ENCODE measurements at regions not wholly inside any gene's neighbourhood (a gene's known extent, or its start where the extent isn't known, plus 50 kb on each side); places are given as distances from the start of the nearest gene placed in this dataset.

- H3K4me1 ChIP-seq (ENCODE audit: control insufficient read depth, insufficient read depth, low read length) = no peaks in the 10 kb centered on the region
Measured at GRCh38 chr6:82492134-82492533, 128.5 kb downstream of the TPBG start.

More at GRCh38 chr6:82492134-82492533, 128.5 kb downstream of the TPBG start:
- Histone ChIP-seq H3K36me3 (ENCODE audit: control insufficient read depth in 2 of 2, insufficient read depth in 2 of 2, low read length in 1 of 2) (no peaks in the 10 kb centered on the region), H3K27me3 (replicated peaks in 1 of 2; ENCODE audit: control insufficient read depth in 2 of 2, insufficient read depth in 2 of 2, low read length in 1 of 2) (no peaks in the 10 kb centered on the region), H3K27ac (ENCODE audit: control insufficient read depth, insufficient read depth) (no peak overlapping the region), H3K9ac (ENCODE audit: control insufficient read depth, insufficient read depth, low read length) (no peak overlapping the region), H3K4me2 (ENCODE audit: control insufficient read depth, insufficient read depth) (no peak overlapping the region), H3K9me3 (replicated peaks; ENCODE audit: control insufficient read depth, insufficient read depth, low read length) (no peaks in the 10 kb centered on the region), H3K4me3 (no peak overlapping the region), H3K79me2 (ENCODE audit: control insufficient read depth, insufficient read depth, low read length) (no peaks in the 10 kb centered on the region), H4K20me1 (ENCODE audit: control insufficient read depth, insufficient read depth) (no peaks in the 10 kb centered on the region), H2AFZ (ENCODE audit: control insufficient read depth, low read depth, low read length) (no peak overlapping the region)
- no TSS peak for BruUV-seq (replicated peaks)
- ATAC-seq = no peak
- no peak for DNase-seq (ENCODE audit: low read depth, low spot score)
- CTCF ChIA-PET = interaction anchor here (1.2 to 1.5 kb wide), 2 partner anchors 12 to 221 kb away, joined by 4 to 6 read pairs; no protein-coding TSS in a partner anchor
- no peak for TF ChIP-seq JUND (IDR thresholded peaks at IDR 0.05; ENCODE audit: low read depth, low read length)
- TF ChIP-seq BACH1 (IDR thresholded peaks at IDR 0.05; ENCODE audit: borderline replicate concordance) = no peak
- no peak for TF ChIP-seq ZSCAN29 (IDR thresholded peaks at IDR 0.05)
- TF ChIP-seq BHLHE40 (IDR thresholded peaks at IDR 0.05; ENCODE audit: borderline replicate concordance in 1 of 2, low read depth in 2 of 2, low read length in 1 of 2) = no peak
- no peak for TF ChIP-seq FOXK2 (IDR thresholded peaks at IDR 0.05)
- no peak for TF ChIP-seq PML (IDR thresholded peaks at IDR 0.05; ENCODE audit: low read length)
- TF ChIP-seq ATF2 (IDR thresholded peaks at IDR 0.05; ENCODE audit: low read length) = no peak
- TF ChIP-seq RELA (IDR thresholded peaks at IDR 0.05; ENCODE audit: borderline replicate concordance, partially characterized antibody) = no peak
- no peak for TF ChIP-seq EGR1 (IDR thresholded peaks at IDR 0.05; ENCODE audit: borderline replicate concordance in 1 of 2, low read depth in 2 of 2, low read length in 2 of 2)
- no peak for TF ChIP-seq CUX1 (IDR thresholded peaks at IDR 0.05; ENCODE audit: insufficient replicate concordance, low read depth, low read length)
- no peak for TF ChIP-seq YBX1 (IDR thresholded peaks at IDR 0.05)
- WGBS (ENCODE audit: insufficient coverage, insufficient replicate concordance, low lambda C conversion rate, missing lambda C conversion rate) = 40% methylated on average over 2 of the region's 2 CpGs
- in situ Hi-C loops (cut with MboI) (no loop called here), intact Hi-C loops (cut with micrococcal nuclease; ENCODE audit: unreplicated experiment) (no loop called here)
- RAD21 ChIA-PET (ENCODE audit: unreplicated experiment) = no interaction called here
- POLR2A ChIA-PET = no interaction called here
- no peak for FAIRE-seq
- SMC1A ChIA-PET (ENCODE audit: uncharacterized antibody, unreplicated experiment) = interaction anchor here (0.9 to 1.0 kb wide), 2 partner anchors 9 to 107 kb away, joined by 3 read pairs; no protein-coding TSS in a partner anchor
